ENCODE measurements at regions not wholly inside any gene's neighbourhood (a gene's known extent, or its start where the extent isn't known, plus 50 kb on each side); places are given as distances from the start of the nearest gene placed in this dataset.
"Not testable (repeated sequence)": the region's sequence is repeated elsewhere in the genome, so short reads cannot be mapped to it uniquely, and the experiment has no call there.

DNA sequence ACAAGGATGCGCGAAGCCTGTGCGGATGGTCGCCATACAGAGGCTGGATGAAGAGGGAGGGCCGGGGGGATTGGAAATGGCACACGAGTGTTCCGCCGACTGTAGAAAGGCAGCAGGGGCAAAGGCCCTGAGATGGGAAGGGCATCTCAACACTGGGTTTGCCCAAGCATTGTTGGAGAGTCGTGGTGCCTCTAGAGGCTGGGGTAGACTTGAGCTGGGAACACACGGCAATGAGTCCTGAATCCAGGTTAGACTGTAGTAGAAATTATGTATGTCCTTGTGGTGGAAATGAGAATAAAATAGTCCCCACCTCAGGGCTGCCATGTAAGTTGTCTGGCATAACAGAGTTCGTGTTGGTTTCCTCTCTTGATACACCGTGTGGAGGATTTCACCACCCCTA is 83.8 kb upstream of the CCND2 start:
- peaks cover 2% of the 10 kb centered on the region for H3K4me1 Mint-ChIP-seq (ENCODE audit: low read depth, unreplicated experiment)
- H3K4me3 Mint-ChIP-seq (ENCODE audit: unreplicated experiment), result no peak overlapping the region
- H3K36me3 Mint-ChIP-seq (ENCODE audit: unreplicated experiment), result no peaks in the 10 kb centered on the region
- H3K27ac Mint-ChIP-seq (ENCODE audit: unreplicated experiment), result no peak overlapping the region
- H3K9me3 Mint-ChIP-seq (ENCODE audit: unreplicated experiment), result peaks cover 2% of the 10 kb centered on the region
- TF ChIP-seq, protein P1, sequence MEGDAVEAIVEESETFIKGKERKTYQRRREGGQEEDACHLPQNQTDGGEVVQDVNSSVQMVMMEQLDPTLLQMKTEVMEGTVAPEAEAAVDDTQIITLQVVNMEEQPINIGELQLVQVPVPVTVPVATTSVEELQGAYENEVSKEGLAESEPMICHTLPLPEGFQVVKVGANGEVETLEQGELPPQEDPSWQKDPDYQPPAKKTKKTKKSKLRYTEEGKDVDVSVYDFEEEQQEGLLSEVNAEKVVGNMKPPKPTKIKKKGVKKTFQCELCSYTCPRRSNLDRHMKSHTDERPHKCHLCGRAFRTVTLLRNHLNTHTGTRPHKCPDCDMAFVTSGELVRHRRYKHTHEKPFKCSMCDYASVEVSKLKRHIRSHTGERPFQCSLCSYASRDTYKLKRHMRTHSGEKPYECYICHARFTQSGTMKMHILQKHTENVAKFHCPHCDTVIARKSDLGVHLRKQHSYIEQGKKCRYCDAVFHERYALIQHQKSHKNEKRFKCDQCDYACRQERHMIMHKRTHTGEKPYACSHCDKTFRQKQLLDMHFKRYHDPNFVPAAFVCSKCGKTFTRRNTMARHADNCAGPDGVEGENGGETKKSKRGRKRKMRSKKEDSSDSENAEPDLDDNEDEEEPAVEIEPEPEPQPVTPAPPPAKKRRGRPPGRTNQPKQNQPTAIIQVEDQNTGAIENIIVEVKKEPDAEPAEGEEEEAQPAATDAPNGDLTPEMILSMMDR (IDR thresholded peaks at IDR 0.05; ENCODE audit: partially characterized antibody, unreplicated experiment), result no peak
- no peak for DNase-seq
- peaks cover 2% of the 10 kb centered on the region for H3K27me3 Mint-ChIP-seq (ENCODE audit: unreplicated experiment)

DNA sequence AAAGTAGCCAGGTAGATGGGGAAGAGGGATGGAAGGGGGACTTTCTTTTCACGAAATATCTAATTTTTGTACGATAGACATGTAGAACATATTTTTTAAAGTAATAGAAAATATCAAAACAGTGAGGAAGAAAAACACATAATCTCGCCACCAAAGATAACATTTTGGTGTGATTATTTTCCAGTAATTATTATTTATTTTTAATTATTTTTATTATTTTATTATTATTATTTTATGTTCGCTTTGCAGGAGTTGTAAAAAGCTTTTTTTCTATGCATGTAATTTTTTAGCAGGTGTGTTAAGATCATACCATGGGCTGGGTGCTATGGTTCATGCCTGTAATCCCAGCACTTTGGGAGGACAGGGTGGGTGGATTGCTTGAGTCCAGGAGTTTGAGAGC is 85.6 kb upstream of the CCND2 start:
- no peak overlapping the region for H3K27ac Mint-ChIP-seq (ENCODE audit: unreplicated experiment)
- TF ChIP-seq, protein P1 (IDR thresholded peaks at IDR 0.05; ENCODE audit: partially characterized antibody, unreplicated experiment), result no peak
- H3K4me1 Mint-ChIP-seq (ENCODE audit: low read depth, unreplicated experiment), result no peaks in the 10 kb centered on the region
- no peaks in the 10 kb centered on the region for H3K36me3 Mint-ChIP-seq (ENCODE audit: unreplicated experiment)
- peaks cover 2% of the 10 kb centered on the region for H3K9me3 Mint-ChIP-seq (ENCODE audit: unreplicated experiment)
- peaks cover 2% of the 10 kb centered on the region for H3K27me3 Mint-ChIP-seq (ENCODE audit: unreplicated experiment)
- no peak overlapping the region for H3K4me3 Mint-ChIP-seq (ENCODE audit: unreplicated experiment)
- no peak for DNase-seq

DNA sequence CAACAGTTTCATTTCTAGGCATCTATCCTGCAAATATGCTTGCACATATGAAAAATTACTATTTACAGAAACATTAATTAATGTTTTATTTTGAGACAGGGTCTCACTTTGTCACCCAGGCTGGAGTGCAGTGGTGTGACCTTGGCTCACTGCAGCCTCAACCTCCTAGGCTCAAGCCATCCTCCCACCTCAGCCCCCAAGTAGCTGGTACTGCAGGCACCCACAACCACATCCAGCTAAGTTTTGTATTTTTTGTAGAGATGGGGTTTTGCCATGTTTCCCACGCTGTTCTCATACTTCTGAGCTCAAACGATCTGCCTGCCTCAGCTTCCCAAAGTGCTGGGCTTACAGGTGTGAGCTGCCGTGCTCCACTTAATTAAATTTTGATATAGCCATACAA is 86.2 kb upstream of the CCND2 start:
- not testable (repeated sequence) for H3K4me1 Mint-ChIP-seq (ENCODE audit: low read depth, unreplicated experiment); H3K27ac Mint-ChIP-seq (ENCODE audit: unreplicated experiment); H3K4me3 Mint-ChIP-seq (ENCODE audit: unreplicated experiment); DNase-seq; H3K36me3 Mint-ChIP-seq (ENCODE audit: unreplicated experiment); H3K9me3 Mint-ChIP-seq (ENCODE audit: unreplicated experiment); H3K27me3 Mint-ChIP-seq (ENCODE audit: unreplicated experiment)

DNA sequence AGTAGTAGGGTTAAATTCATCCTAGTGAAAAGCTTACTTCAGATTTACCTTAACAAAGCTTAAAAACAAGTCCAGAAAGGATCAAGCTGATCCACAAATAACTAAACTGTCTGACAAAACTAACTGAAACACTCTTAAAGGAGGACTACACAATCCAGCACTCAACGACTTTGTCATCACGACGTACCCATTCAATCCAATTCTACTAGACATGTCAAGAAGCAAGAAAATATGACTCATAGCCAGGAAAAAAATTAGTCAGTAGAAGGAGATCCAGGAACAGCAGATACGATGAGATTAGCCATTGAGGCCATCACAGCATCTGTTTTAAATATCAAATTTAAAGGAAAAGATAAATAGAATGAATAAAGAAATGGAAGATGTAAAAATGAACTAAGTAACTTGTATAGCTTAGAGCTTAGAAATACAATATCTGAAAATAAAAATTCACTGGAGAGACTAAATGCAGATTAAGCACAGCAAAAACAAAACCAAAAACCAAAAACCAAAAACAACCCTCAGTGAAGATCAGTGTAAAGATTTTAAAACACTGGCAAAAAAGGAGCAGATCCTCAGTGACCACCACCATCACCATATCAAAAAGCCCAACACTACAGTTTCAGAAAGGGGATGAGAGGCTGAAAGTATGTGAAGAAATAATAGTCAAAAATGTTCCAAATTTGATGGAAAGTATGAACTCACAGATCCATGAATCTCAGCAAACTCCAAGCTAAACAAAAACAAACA is 95.0 kb upstream of the CCND2 start:
- H3K4me3 Mint-ChIP-seq (ENCODE audit: unreplicated experiment), result no peak overlapping the region
- no peaks in the 10 kb centered on the region for H3K4me1 Mint-ChIP-seq (ENCODE audit: low read depth, unreplicated experiment)
- peaks cover 2% of the 10 kb centered on the region for H3K27me3 Mint-ChIP-seq (ENCODE audit: unreplicated experiment)
- no peaks in the 10 kb centered on the region for H3K9me3 Mint-ChIP-seq (ENCODE audit: unreplicated experiment)
- H3K36me3 Mint-ChIP-seq (ENCODE audit: unreplicated experiment), result no peaks in the 10 kb centered on the region
- no peak overlapping the region for H3K27ac Mint-ChIP-seq (ENCODE audit: unreplicated experiment)
- TF ChIP-seq, protein P1 (IDR thresholded peaks at IDR 0.05; ENCODE audit: partially characterized antibody, unreplicated experiment), result no peak
- no peak for DNase-seq

DNA sequence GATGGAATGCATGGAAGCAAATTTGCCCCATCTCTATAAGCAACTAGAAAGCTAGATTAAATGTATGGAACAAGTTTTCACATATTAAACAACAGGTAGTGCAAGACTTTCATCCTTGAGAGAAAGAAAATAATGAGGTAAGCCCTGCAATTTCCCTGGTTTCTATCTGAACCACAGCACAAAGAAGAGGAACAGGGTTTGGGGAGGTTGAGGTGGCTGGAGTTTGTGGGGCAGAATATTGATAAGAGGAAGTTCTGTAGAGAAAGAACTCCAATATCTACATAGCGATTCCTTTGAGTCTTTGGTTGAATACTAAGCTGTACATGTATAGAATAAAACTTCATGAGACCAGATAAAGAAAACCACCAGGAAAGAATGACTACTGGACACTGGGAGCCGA is 96.3 kb upstream of the CCND2 start:
- H3K27me3 Mint-ChIP-seq (ENCODE audit: unreplicated experiment), result peaks cover 2% of the 10 kb centered on the region
- no peaks in the 10 kb centered on the region for H3K9me3 Mint-ChIP-seq (ENCODE audit: unreplicated experiment)
- TF ChIP-seq, protein P1 (IDR thresholded peaks at IDR 0.05; ENCODE audit: partially characterized antibody, unreplicated experiment), result no peak
- no peak overlapping the region for H3K27ac Mint-ChIP-seq (ENCODE audit: unreplicated experiment)
- DNase-seq, result no peak
- no peaks in the 10 kb centered on the region for H3K4me1 Mint-ChIP-seq (ENCODE audit: low read depth, unreplicated experiment)
- no peak overlapping the region for H3K4me3 Mint-ChIP-seq (ENCODE audit: unreplicated experiment)
- no peaks in the 10 kb centered on the region for H3K36me3 Mint-ChIP-seq (ENCODE audit: unreplicated experiment)
